K562 (cell line): ENCODE measurements at regions not wholly inside any gene's neighbourhood (a gene's known extent, or its start where the extent isn't known, plus 50 kb on each side); places are given as distances from the start of the nearest gene placed in this dataset.

ENCODE experiments used
- ATAC-seq: fragments of 200-7000 bp; cut with Tn5 transposase; 3 replicates; pipeline ENCODE4 v1.9.1; 2020; ENCODE audit warnings: moderate library complexity
- BruUV-seq: library from RNA; stranded (reverse); fragments of 400-500 nt; replicated peaks from 2 replicates; lab custom pipeline; 2021; lab: Mats Ljungman, UMichigan
- CTCF ChIA-PET: fragments of 300-600 bp; formaldehyde crosslinking; extraction: SDS; loops from one replicate; lab custom pipeline; 2021; ENCODE audit warnings: low intra/inter-chr PET ratio; lab: Yijun Ruan, JAX
- POLR2A ChIA-PET: fragments of 300-600, 350-650 bp; sonication (Branson Sonifier 250); formaldehyde crosslinking; extraction: SDS; loops from one replicate; lab custom pipeline; 2021; ENCODE audit warnings: antibody characterized with exemption, inconsistent platforms; lab: Yijun Ruan, JAX
- DNase-seq, 4 experiments: peaks; one replicate each; pipeline versions ENCODE4 v3.0.0 to v3.0.0-alpha.2; 2011 to 2018; ENCODE audit warnings: low spot score in 3 of 4, mixed read lengths in 3 of 4; ENCODE audit errors: extremely low read depth in 1 of 4
- FAIRE-seq: peaks from 2 replicates; lab custom pipeline; 2011; peaks lifted over from hg19 to GRCh38; lab: Jason Lieb, UNC
- H2AFZ ChIP-seq: 2 replicates; pipeline ENCODE4 v1.6.0; 2011; ENCODE audit warnings: low read depth, low read length, control low read depth, inconsistent platforms
- H3K27ac ChIP-seq: fragments of 200-600 bp; 3 replicates; pipeline ENCODE4 v1.8.0; 2011; ENCODE audit warnings: low read depth, mild to moderate bottlenecking, control low read depth, inconsistent platforms, low read length, moderate library complexity, mixed read lengths; ENCODE audit errors: extremely low read depth
- H3K27me3 ChIP-seq, 2 experiments: fragments of 300-600 bp in 1 of 2; 2 replicates in 1 of 2; 3 replicates in 1 of 2; pipeline versions ENCODE4 v1.6.0 to v1.8.0; 2011; ENCODE audit warnings: inconsistent platforms in 2 of 2, low read length in 2 of 2, mild to moderate bottlenecking in 1 of 2, mixed read lengths in 1 of 2, moderate library complexity in 1 of 2; ENCODE audit not compliant: control insufficient read depth in 2 of 2, insufficient read depth in 2 of 2
- H3K36me3 ChIP-seq: fragments of 300-600 bp; 3 replicates; pipeline ENCODE4 v1.8.0; 2011; ENCODE audit warnings: mild to moderate bottlenecking, low read length, inconsistent platforms; ENCODE audit not compliant: control insufficient read depth, insufficient read depth
- H3K4me1 ChIP-seq, 2 experiments: fragments of 200-600 bp in 1 of 2; replicated peaks in 1 of 2; 2 replicates in 1 of 2; 3 replicates in 1 of 2; pipeline versions ENCODE4 v1.5.1 to v1.8.0; 2011; ENCODE audit warnings: inconsistent platforms in 2 of 2, low read length in 2 of 2, mild to moderate bottlenecking in 1 of 2, mixed read lengths in 1 of 2, moderate library complexity in 1 of 2; ENCODE audit not compliant: control insufficient read depth in 2 of 2, insufficient read depth in 2 of 2
- H3K4me2 ChIP-seq: 2 replicates; pipeline ENCODE4 v1.6.1; 2011; ENCODE audit warnings: low read length, control low read depth, inconsistent platforms, mixed read lengths; ENCODE audit not compliant: insufficient read depth
- H3K4me3 ChIP-seq: fragments of 200-600 bp; sonication (generic), shearing (Covaris generic); 2 replicates; pipeline ENCODE4 v1.5.1; 2016; ENCODE audit warnings: control low read depth, inconsistent platforms
- H3K79me2 ChIP-seq: fragments of 200-600 bp; 3 replicates; pipeline ENCODE4 v1.8.0; 2011; ENCODE audit warnings: low read length, inconsistent platforms; ENCODE audit not compliant: control insufficient read depth, insufficient read depth
- H3K9ac ChIP-seq, 2 experiments: 2 replicates each; pipeline versions ENCODE4 v1.6.0 to v1.6.1; 2011; ENCODE audit warnings: low read depth in 2 of 2, low read length in 2 of 2, control low read depth in 1 of 2, inconsistent platforms in 1 of 2, mild to moderate bottlenecking in 1 of 2, mixed read lengths in 1 of 2; ENCODE audit not compliant: insufficient read depth in 1 of 2
- H3K9me1 ChIP-seq: one replicate; pipeline ENCODE4 v1.6.0; 2011; ENCODE audit warnings: inconsistent platforms, mild to moderate bottlenecking, low read length, moderate library complexity; ENCODE audit not compliant: control insufficient read depth, insufficient read depth
- H3K9me3 ChIP-seq: replicated peaks from 2 replicates; pipeline ENCODE4 v1.5.1; 2011; ENCODE audit warnings: low read depth, low read length, inconsistent platforms; ENCODE audit not compliant: control insufficient read depth, insufficient read depth
- H4K20me1 ChIP-seq: replicated peaks from 2 replicates; pipeline ENCODE4 v1.6.1; 2011; ENCODE audit warnings: low read length, inconsistent platforms, mixed read lengths; ENCODE audit not compliant: control insufficient read depth, insufficient read depth
- MAFK ChIP-seq: IDR thresholded peaks from 2 replicates; pipeline ENCODE4 v1.6.1; 2011; ENCODE audit warnings: low read length, improper control_type of control experiment
- MCM7 ChIP-seq, 2 experiments: fragments of 450-650 bp; IDR thresholded peaks; 2 replicates each; pipeline ENCODE4 v1.6.1; 2016 to 2018
- MECOM ChIP-seq: fragments of 250-450 bp; sonication (Bioruptor Pico); IDR thresholded peaks from 2 replicates; pipeline ENCODE4 v1.8.0; 2022; ENCODE audit warnings: inconsistent platforms
- SNIP1 ChIP-seq: fragments of 450-650 bp; IDR thresholded peaks from 2 replicates; pipeline ENCODE4 v1.7.1; 2017; ENCODE audit warnings: low read depth, mild to moderate bottlenecking
- ZBED1 ChIP-seq: IDR thresholded peaks from 2 replicates; pipeline ENCODE4 v1.6.1; 2014
- ZNF165 ChIP-seq: fragments of 250-450 bp; sonication (Bioruptor Pico); IDR thresholded peaks from 2 replicates; pipeline ENCODE4 v1.4.0; 2020; ENCODE audit warnings: borderline replicate concordance
- WGBS: fragments of 100-300 bp; shearing (Covaris generic); methylation state at CpG from one replicate; pipeline ENCODE4 v1.1.6; 2016; ENCODE audit warnings: low coverage, mixed read lengths; ENCODE audit not compliant: insufficient coverage; ENCODE audit errors: missing lambda C conversion rate; 5-methylcytosine and 5-hydroxymethylcytosine counted together
- in situ Hi-C: fragments of 300-500 bp; cut with MboI; formaldehyde crosslinking; loops from 4 replicates; pipeline ENCODE4 v1.15.0; 2018; ENCODE audit warnings: inconsistent platforms, mixed read lengths
- intact Hi-C: fragments of 100-400 bp; cut with micrococcal nuclease; formaldehyde crosslinking; loops from 2 replicates; pipeline ENCODE4 v1.14.2; 2022
- TF ChIP-seq, protein P1 (sequence below): IDR thresholded peaks from 3 replicates; pipeline ENCODE4 v1.6.1; 2011; ENCODE audit warnings: borderline replicate concordance, mild to moderate bottlenecking; ENCODE audit not compliant: insufficient read length, insufficient read depth

DNA sequence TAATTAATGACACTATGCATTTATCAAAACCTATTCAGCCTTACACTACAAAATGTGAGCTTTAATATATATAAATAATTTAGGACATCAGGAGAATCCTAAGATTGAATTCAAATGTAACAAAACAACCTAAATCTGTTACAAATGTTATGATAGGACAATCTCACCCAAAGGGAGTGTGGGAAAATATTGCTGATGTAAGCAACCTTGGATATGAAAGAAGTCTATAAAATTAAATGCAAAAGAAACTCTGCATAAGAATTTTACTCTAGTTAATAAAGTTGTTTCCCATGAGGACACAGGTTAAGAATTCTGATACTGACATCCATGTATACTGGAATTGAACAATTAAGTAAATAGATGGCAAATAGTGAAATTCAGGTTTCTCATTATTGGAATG, 424.5 kb upstream of the MON1B start (continued):
- no peak for TF ChIP-seq ZNF165 (CRISPR knock-in tag)
- TF ChIP-seq SNIP1: no peak
- TF ChIP-seq MAFK: peak; percentile 59
- no peak for TF ChIP-seq MECOM
- TF ChIP-seq MCM7 (IDR thresholded peaks at IDR 0.05): no peak

DNA sequence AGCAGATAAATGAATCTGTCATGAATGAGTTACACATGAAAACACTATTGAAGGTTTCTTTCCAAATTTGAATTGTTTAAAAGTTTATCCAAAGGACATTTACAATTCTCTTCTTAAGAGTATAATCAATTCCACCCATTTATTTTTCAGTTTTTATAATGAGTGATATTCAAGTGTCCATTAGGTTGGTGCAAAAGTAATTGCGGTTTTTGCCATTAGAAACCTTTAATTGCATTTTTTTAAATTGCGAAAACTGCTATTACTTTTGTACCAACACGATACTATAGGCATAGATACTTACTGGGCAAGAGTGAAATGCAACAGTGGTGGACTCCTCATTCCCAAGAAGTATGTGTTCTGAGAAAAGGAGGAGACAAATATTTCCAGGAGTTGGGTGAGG, 422.7 kb upstream of the MON1B start:
- DNase-seq: no peak
- H3K9me1 ChIP-seq: no peaks in the 10 kb centered on the region
- no peaks in the 10 kb centered on the region for H3K79me2 ChIP-seq
- no TSS peak for BruUV-seq
- H3K27me3 ChIP-seq: no peaks in the 10 kb centered on the region
- ChIA-PET POLR2A (no interaction called here), CTCF (no interaction called here)
- H3K9me3 ChIP-seq: no peaks in the 10 kb centered on the region
- 0% methylated on average over 3 of the region's 3 CpGs for WGBS
- ATAC-seq: no peak
- H3K36me3 ChIP-seq: no peaks in the 10 kb centered on the region
- no peak overlapping the region for H2AFZ ChIP-seq
- intact Hi-C loops: no loop called here
- in situ Hi-C loops: no loop called here
- TF ChIP-seq, protein P1, sequence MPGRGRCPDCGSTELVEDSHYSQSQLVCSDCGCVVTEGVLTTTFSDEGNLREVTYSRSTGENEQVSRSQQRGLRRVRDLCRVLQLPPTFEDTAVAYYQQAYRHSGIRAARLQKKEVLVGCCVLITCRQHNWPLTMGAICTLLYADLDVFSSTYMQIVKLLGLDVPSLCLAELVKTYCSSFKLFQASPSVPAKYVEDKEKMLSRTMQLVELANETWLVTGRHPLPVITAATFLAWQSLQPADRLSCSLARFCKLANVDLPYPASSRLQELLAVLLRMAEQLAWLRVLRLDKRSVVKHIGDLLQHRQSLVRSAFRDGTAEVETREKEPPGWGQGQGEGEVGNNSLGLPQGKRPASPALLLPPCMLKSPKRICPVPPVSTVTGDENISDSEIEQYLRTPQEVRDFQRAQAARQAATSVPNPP: no peak
- no peak for TF ChIP-seq ZBED1
- no peak overlapping the region for H3K27ac ChIP-seq
- H3K4me2 ChIP-seq: no peak overlapping the region
- H3K4me1 ChIP-seq: no peaks in the 10 kb centered on the region
- no peak for FAIRE-seq
- H3K4me3 ChIP-seq: no peak overlapping the region
- no peaks in the 10 kb centered on the region for H4K20me1 ChIP-seq
- H3K9ac ChIP-seq: no peak overlapping the region
